GM13976 (cell line): ENCODE measurements at regions not wholly inside any gene's neighbourhood (a gene's known extent, or its start where the extent isn't known, plus 50 kb on each side); places are given as distances from the start of the nearest gene placed in this dataset.

Source experiments
- DNase-seq: peaks from one replicate; pipeline ENCODE4 v3.0.0; 2012; ENCODE audit warnings: low spot score
- CTCF ChIP-seq: IDR thresholded peaks from 2 replicates; pipeline ENCODE4 v1.5.1; 2012; ENCODE audit warnings: borderline replicate concordance, mild to moderate bottlenecking; ENCODE audit not compliant: insufficient read depth; ENCODE audit errors: extremely low read depth, missing control alignments, control extremely low read depth
- in situ Hi-C: fragments of 300-500 bp; cut with MboI; formaldehyde crosslinking; loops from one replicate; pipeline ENCODE4 v1.12.0; 2022; ENCODE audit warnings: low sequenced_read_pairs, mixed read lengths, inconsistent platforms; ENCODE audit not compliant: unreplicated experiment

GRCh38 chr9:31697956-31698355 is 686.5 kb upstream of the ACO1 start:
- in situ Hi-C loops, result no loop called here
- no peak for TF ChIP-seq CTCF
- no peak for DNase-seq

- in situ Hi-C loops, result no loop called here
- TF ChIP-seq CTCF, result no peak
- no peak for DNase-seq
Observed at GRCh38 chr9:31699836-31700235, 684.6 kb upstream of the ACO1 start.

GRCh38 chr9:31700252-31701045 is 684.0 kb upstream of the ACO1 start:
- in situ Hi-C loops, result no loop called here
- no peak for TF ChIP-seq CTCF
- DNase-seq, result no peak

GRCh38 chr9:31702957-31703356 is 681.5 kb upstream of the ACO1 start:
- no peak for DNase-seq
- no peak for TF ChIP-seq CTCF
- in situ Hi-C loops, result no loop called here

- no peak for TF ChIP-seq CTCF
- in situ Hi-C loops, result no loop called here
- DNase-seq, result no peak
Observed at GRCh38 chr9:31715250-31715649, 669.2 kb upstream of the ACO1 start.

GRCh38 chr9:31719262-31719661 is 665.2 kb upstream of the ACO1 start:
- in situ Hi-C loops, result no loop called here
- no peak for DNase-seq
- TF ChIP-seq CTCF, result no peak

GRCh38 chr9:31730398-31730797 is 654.0 kb upstream of the ACO1 start:
- TF ChIP-seq CTCF, result no peak
- in situ Hi-C loops, result no loop called here
- DNase-seq, result no peak
